ENCODE measurements at regions not wholly inside any gene's neighbourhood (a gene's known extent, or its start where the extent isn't known, plus 50 kb on each side); places are given as distances from the start of the nearest gene placed in this dataset.

GRCh38 chr2:83071914-83072313 lies 1387.2 kb downstream of the SUCLG1 start:
- no peaks in the 10 kb centered on the region for H3K4me1 ChIP-seq (ENCODE audit: insufficient read depth)
- no peak overlapping the region for H3K4me3 ChIP-seq
- H3K27me3 ChIP-seq: no peaks in the 10 kb centered on the region
- 84 to 94% (median 90%) methylated on average over 1 of the region's 1 CpG for WGBS, 3 donors
- H3K36me3 ChIP-seq: no peaks in the 10 kb centered on the region
- TF ChIP-seq POLR2A (IDR thresholded peaks at IDR 0.05) (no peak), EP300 (IDR thresholded peaks at IDR 0.05) (no peak), CTCF (IDR thresholded peaks at IDR 0.05) (no peak)
- no peaks in the 10 kb centered on the region for H3K9me3 ChIP-seq
- intact Hi-C loops (cut with DNase I): no loop called here
- H3K27ac ChIP-seq: no peak overlapping the region
- DNase-seq: no peak

GRCh38 chr2:83071352-83071751 lies 1387.7 kb downstream of the SUCLG1 start:
- intact Hi-C loops (cut with DNase I): no loop called here
- WGBS, 3 donors: 85 to 91% (median 89%) methylated on average over 5 of the region's 5 CpGs

GRCh38 chr2:83069724-83070123 lies 1389.4 kb downstream of the SUCLG1 start:
- Histone ChIP-seq H3K4me1 (ENCODE audit: insufficient read depth) (no peaks in the 10 kb centered on the region), H3K4me3 (no peak overlapping the region), H3K27ac (no peak overlapping the region), H3K27me3 (no peaks in the 10 kb centered on the region), H3K9me3 (no peaks in the 10 kb centered on the region), H3K36me3 (no peaks in the 10 kb centered on the region)
- TF ChIP-seq CTCF (IDR thresholded peaks at IDR 0.05) (no peak), EP300 (IDR thresholded peaks at IDR 0.05) (no peak), POLR2A (IDR thresholded peaks at IDR 0.05) (no peak)
- intact Hi-C loops (cut with DNase I): no loop called here
- no peak for DNase-seq

More at GRCh38 chr2:83071352-83071751, 1387.7 kb downstream of the SUCLG1 start:
- DNase-seq: no peak
- no peak overlapping the region for H3K27ac ChIP-seq
- H3K9me3 ChIP-seq: no peaks in the 10 kb centered on the region
- no peaks in the 10 kb centered on the region for H3K36me3 ChIP-seq
- H3K4me1 ChIP-seq (ENCODE audit: insufficient read depth): no peaks in the 10 kb centered on the region
- TF ChIP-seq POLR2A (IDR thresholded peaks at IDR 0.05) (no peak), CTCF (IDR thresholded peaks at IDR 0.05) (no peak), EP300 (IDR thresholded peaks at IDR 0.05) (no peak)
- no peak overlapping the region for H3K4me3 ChIP-seq
- no peaks in the 10 kb centered on the region for H3K27me3 ChIP-seq

- no peaks in the 10 kb centered on the region for H3K27me3 ChIP-seq
- no peak overlapping the region for H3K27ac ChIP-seq
- intact Hi-C loops (cut with DNase I): no loop called here
- DNase-seq: no peak
- H3K9me3 ChIP-seq: no peaks in the 10 kb centered on the region
- no peak overlapping the region for H3K4me3 ChIP-seq
- no peaks in the 10 kb centered on the region for H3K36me3 ChIP-seq
- WGBS, 3 donors: 81 to 93% (median 92%) methylated on average over 1 of the region's 1 CpG
- TF ChIP-seq EP300 (IDR thresholded peaks at IDR 0.05) (no peak), POLR2A (IDR thresholded peaks at IDR 0.05) (no peak), CTCF (IDR thresholded peaks at IDR 0.05) (no peak)
- H3K4me1 ChIP-seq (ENCODE audit: insufficient read depth): no peaks in the 10 kb centered on the region
Observed at GRCh38 chr2:83068714-83069113, 1390.4 kb downstream of the SUCLG1 start.

- intact Hi-C loops (cut with DNase I): no loop called here
- no peaks in the 10 kb centered on the region for H3K4me1 ChIP-seq (ENCODE audit: insufficient read depth)
- H3K36me3 ChIP-seq: no peaks in the 10 kb centered on the region
- WGBS, 3 donors: 28 to 35% (median 31%) methylated on average over 1 of the region's 1 CpG
- no peak overlapping the region for H3K4me3 ChIP-seq
- no peak for DNase-seq
- no peak for TF ChIP-seq CTCF (IDR thresholded peaks at IDR 0.05)
- no peak for TF ChIP-seq POLR2A (IDR thresholded peaks at IDR 0.05)
- TF ChIP-seq EP300 (IDR thresholded peaks at IDR 0.05): no peak
- no peak overlapping the region for H3K27ac ChIP-seq
- H3K27me3 ChIP-seq: no peaks in the 10 kb centered on the region
- no peaks in the 10 kb centered on the region for H3K9me3 ChIP-seq
Observed at GRCh38 chr2:83067947-83068346, 1391.1 kb downstream of the SUCLG1 start.

All from ovary (tissue), 7 donors.